B cell (primary cell): ENCODE measurements at regions not wholly inside any gene's neighbourhood (a gene's known extent, or its start where the extent isn't known, plus 50 kb on each side); places are given as distances from the start of the nearest gene placed in this dataset.

ENCODE experiments used
- EZH2 ChIP-seq: IDR thresholded peaks from 2 replicates; pipeline ENCODE4 v1.6.1; 2012; ENCODE audit warnings: borderline replicate concordance, low read depth, mild to moderate bottlenecking, moderate library complexity, low read length; ENCODE audit not compliant: insufficient read depth, poor library complexity, severe bottlenecking
- TF ChIP-seq, protein P1 (sequence below): fragments of 200-600 bp; IDR thresholded peaks from one replicate; pipeline ENCODE4 v1.8.0; 2022; ENCODE audit warnings: antibody characterized with exemption, mild to moderate bottlenecking

DNA sequence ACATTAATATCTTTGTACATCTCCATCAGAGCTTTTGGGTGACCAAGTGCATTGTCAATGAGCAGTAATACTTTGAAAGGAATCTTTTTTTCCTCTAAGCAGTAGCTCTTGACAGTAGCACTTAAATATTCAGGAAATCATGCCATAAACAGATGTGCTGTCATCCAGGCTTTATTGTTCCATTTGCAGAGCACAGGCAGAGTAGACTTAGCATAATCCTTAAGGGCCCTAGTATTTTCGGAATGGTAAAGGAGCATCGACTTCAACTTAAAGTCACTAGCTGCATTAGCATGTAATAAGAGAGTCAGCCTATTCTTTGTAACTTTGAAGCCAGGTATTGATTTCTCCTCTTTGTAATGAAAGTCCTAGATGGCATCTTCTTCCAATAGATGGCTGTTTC lies 121.8 kb upstream of the CWC22 start:
- TF ChIP-seq EZH2: no peak
- TF ChIP-seq, protein P1, sequence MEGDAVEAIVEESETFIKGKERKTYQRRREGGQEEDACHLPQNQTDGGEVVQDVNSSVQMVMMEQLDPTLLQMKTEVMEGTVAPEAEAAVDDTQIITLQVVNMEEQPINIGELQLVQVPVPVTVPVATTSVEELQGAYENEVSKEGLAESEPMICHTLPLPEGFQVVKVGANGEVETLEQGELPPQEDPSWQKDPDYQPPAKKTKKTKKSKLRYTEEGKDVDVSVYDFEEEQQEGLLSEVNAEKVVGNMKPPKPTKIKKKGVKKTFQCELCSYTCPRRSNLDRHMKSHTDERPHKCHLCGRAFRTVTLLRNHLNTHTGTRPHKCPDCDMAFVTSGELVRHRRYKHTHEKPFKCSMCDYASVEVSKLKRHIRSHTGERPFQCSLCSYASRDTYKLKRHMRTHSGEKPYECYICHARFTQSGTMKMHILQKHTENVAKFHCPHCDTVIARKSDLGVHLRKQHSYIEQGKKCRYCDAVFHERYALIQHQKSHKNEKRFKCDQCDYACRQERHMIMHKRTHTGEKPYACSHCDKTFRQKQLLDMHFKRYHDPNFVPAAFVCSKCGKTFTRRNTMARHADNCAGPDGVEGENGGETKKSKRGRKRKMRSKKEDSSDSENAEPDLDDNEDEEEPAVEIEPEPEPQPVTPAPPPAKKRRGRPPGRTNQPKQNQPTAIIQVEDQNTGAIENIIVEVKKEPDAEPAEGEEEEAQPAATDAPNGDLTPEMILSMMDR: no peak
